ENCODE measurements at regions not wholly inside any gene's neighbourhood (a gene's known extent, or its start where the extent isn't known, plus 50 kb on each side); places are given as distances from the start of the nearest gene placed in this dataset.

- TF ChIP-seq CTCF (optimal IDR thresholded peaks at IDR 0.05 in 1 of 3, IDR thresholded peaks at IDR 0.05 in 1 of 3, conservative IDR thresholded peaks at IDR 0.05 in 1 of 3; ENCODE audit: extremely low read depth in 1 of 3, insufficient read depth in 2 of 3, low read length in 3 of 3): no peak
- no peak for TF ChIP-seq EZH2 (IDR thresholded peaks at IDR 0.05; ENCODE audit: low read length)
Observed at GRCh38 chr3:44104668-44105321, 136.9 kb upstream of the TOPAZ1 start.

Data from keratinocyte (primary cell).